Panc1 (cell line): ENCODE measurements at regions not wholly inside any gene's neighbourhood (a gene's known extent, or its start where the extent isn't known, plus 50 kb on each side); places are given as distances from the start of the nearest gene placed in this dataset.

ENCODE experiments used
- ATAC-seq: fragments of 200-7000 bp; cut with Tn5 transposase; 2 replicates; pipeline ENCODE4 v1.9.1; 2020; ENCODE audit warnings: mild to moderate bottlenecking, moderate library complexity
- BruUV-seq: library from RNA; stranded (reverse); fragments of 400-500 nt; replicated peaks from 2 replicates; lab custom pipeline; 2021; lab: Mats Ljungman, UMichigan
- CTCF ChIA-PET: fragments of 300-600 bp; sonication (Branson Sonifier 250); formaldehyde crosslinking; loops from one replicate; lab custom pipeline; 2022; ENCODE audit warnings: antibody characterized with exemption; lab: Charles Lee
- POLR2A ChIA-PET: fragments of 300-600 bp; sonication (Branson Sonifier 250); formaldehyde crosslinking; loops from one replicate; lab custom pipeline; 2022; ENCODE audit warnings: antibody characterized with exemption; lab: Charles Lee
- DNase-seq: peaks from one replicate; pipeline ENCODE4 v3.0.0-alpha.2; 2010; ENCODE audit warnings: low read depth, low spot score
- H3K27ac ChIP-seq: 2 replicates; pipeline ENCODE4 v1.5.1; 2011; ENCODE audit warnings: mild to moderate bottlenecking, low read length, inconsistent platforms
- H3K27me3 ChIP-seq: fragments of 200-500 bp; sonication (Bioruptor generic); 2 replicates; pipeline ENCODE4 v1.6.0; 2014; ENCODE audit warnings: low read length, inconsistent platforms; ENCODE audit not compliant: control insufficient read depth, insufficient read depth
- H3K36me3 ChIP-seq: fragments of 200-500 bp; sonication (Bioruptor generic); 2 replicates; pipeline ENCODE4 v1.5.1; 2014; ENCODE audit warnings: inconsistent platforms, mild to moderate bottlenecking, low read length, moderate library complexity; ENCODE audit not compliant: control insufficient read depth, insufficient read depth
- H3K4me1 ChIP-seq: 2 replicates; pipeline ENCODE4 v1.5.1; 2011; ENCODE audit warnings: inconsistent platforms, mild to moderate bottlenecking, low read length, moderate library complexity; ENCODE audit not compliant: control insufficient read depth, insufficient read depth
- H3K4me3 ChIP-seq, 2 experiments: 2 replicates each; pipeline ENCODE4 v1.5.1; 2011 to 2012; ENCODE audit warnings: low read depth in 2 of 2, low read length in 2 of 2, mild to moderate bottlenecking in 2 of 2, inconsistent platforms in 1 of 2, moderate library complexity in 1 of 2
- H3K9me3 ChIP-seq: fragments of 200-500 bp; sonication (Bioruptor generic); 2 replicates; pipeline ENCODE4 v1.5.1; 2014; ENCODE audit warnings: low read depth, mild to moderate bottlenecking, inconsistent platforms, low read length, moderate library complexity; ENCODE audit not compliant: control insufficient read depth, insufficient read depth
- CTCF ChIP-seq: fragments of 450-650 bp; IDR thresholded peaks from 2 replicates; pipeline ENCODE4 v1.5.1; 2017; ENCODE audit warnings: mild to moderate bottlenecking
- POLR2AphosphoS5 ChIP-seq: IDR thresholded peaks from 2 replicates; pipeline ENCODE4 v1.6.1; 2012; ENCODE audit warnings: mild to moderate bottlenecking, low read depth, low read length, moderate library complexity
- SIN3A ChIP-seq: IDR thresholded peaks from 2 replicates; pipeline ENCODE4 v1.6.1; 2012; ENCODE audit warnings: low read depth, mild to moderate bottlenecking, low read length, moderate library complexity, borderline replicate concordance; ENCODE audit not compliant: insufficient read depth
- TCF7L2 ChIP-seq: IDR thresholded peaks from 2 replicates; pipeline ENCODE4 v1.6.1; 2011; ENCODE audit warnings: mild to moderate bottlenecking, low read depth, low read length, inconsistent platforms
- in situ Hi-C: cut with HindIII; loops from 2 replicates; pipeline ENCODE4 v1.10.0; 2016; ENCODE audit warnings: low sequenced_read_pairs, low pct_unique_long_range_greater_than_20kb
- intact Hi-C: fragments of 100-400 bp; cut with micrococcal nuclease; formaldehyde crosslinking; loops from one replicate; pipeline ENCODE4 v1.10.0; 2022; ENCODE audit not compliant: unreplicated experiment
- TF ChIP-seq, protein P1 (sequence below), 2 experiments: IDR thresholded peaks; 2 replicates each; pipeline ENCODE4 v1.6.1; 2011 to 2012; ENCODE audit warnings: low read depth in 2 of 2, control low read depth in 1 of 2, low read length in 1 of 2, mild to moderate bottlenecking in 1 of 2, moderate library complexity in 1 of 2; ENCODE audit not compliant: insufficient read depth in 1 of 2

- Histone ChIP-seq H3K4me1 (no peaks in the 10 kb centered on the region), H3K27ac (no peak overlapping the region), H3K27me3 (no peaks in the 10 kb centered on the region), H3K9me3 (no peaks in the 10 kb centered on the region), H3K36me3 (no peaks in the 10 kb centered on the region), H3K4me3 (no peak overlapping the region)
- ChIA-PET POLR2A (no interaction called here), CTCF (no interaction called here)
- no TSS peak for BruUV-seq
- no peak for DNase-seq
- ATAC-seq: no peak
- intact Hi-C loops: no loop called here
- TF ChIP-seq TCF7L2: no peak
- no peak for TF ChIP-seq CTCF
- TF ChIP-seq POLR2AphosphoS5: no peak
- TF ChIP-seq, protein P1, sequence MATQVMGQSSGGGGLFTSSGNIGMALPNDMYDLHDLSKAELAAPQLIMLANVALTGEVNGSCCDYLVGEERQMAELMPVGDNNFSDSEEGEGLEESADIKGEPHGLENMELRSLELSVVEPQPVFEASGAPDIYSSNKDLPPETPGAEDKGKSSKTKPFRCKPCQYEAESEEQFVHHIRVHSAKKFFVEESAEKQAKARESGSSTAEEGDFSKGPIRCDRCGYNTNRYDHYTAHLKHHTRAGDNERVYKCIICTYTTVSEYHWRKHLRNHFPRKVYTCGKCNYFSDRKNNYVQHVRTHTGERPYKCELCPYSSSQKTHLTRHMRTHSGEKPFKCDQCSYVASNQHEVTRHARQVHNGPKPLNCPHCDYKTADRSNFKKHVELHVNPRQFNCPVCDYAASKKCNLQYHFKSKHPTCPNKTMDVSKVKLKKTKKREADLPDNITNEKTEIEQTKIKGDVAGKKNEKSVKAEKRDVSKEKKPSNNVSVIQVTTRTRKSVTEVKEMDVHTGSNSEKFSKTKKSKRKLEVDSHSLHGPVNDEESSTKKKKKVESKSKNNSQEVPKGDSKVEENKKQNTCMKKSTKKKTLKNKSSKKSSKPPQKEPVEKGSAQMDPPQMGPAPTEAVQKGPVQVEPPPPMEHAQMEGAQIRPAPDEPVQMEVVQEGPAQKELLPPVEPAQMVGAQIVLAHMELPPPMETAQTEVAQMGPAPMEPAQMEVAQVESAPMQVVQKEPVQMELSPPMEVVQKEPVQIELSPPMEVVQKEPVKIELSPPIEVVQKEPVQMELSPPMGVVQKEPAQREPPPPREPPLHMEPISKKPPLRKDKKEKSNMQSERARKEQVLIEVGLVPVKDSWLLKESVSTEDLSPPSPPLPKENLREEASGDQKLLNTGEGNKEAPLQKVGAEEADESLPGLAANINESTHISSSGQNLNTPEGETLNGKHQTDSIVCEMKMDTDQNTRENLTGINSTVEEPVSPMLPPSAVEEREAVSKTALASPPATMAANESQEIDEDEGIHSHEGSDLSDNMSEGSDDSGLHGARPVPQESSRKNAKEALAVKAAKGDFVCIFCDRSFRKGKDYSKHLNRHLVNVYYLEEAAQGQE (IDR thresholded peaks at IDR 0.05; ENCODE audit: insufficient read depth in 1 of 2, low read depth in 2 of 2, low read length in 1 of 2): no peak
- TF ChIP-seq SIN3A: no peak
- in situ Hi-C loops: no loop called here
These were observed 608.2 kb upstream of the NETO1 start for GRCh38 chr18:73476031-73476430.

- intact Hi-C loops: no loop called here
- ChIA-PET CTCF (no interaction called here), POLR2A (no interaction called here)
- Histone ChIP-seq H3K27ac (no peak overlapping the region), H3K4me1 (no peaks in the 10 kb centered on the region), H3K36me3 (no peaks in the 10 kb centered on the region), H3K9me3 (no peaks in the 10 kb centered on the region), H3K4me3 (no peak overlapping the region), H3K27me3 (no peaks in the 10 kb centered on the region)
- ATAC-seq (no peak), DNase-seq (no peak)
- in situ Hi-C loops: no loop called here
- BruUV-seq: no TSS peak
- no peak for TF ChIP-seq POLR2AphosphoS5
- no peak for TF ChIP-seq SIN3A
- TF ChIP-seq, protein P1 (IDR thresholded peaks at IDR 0.05; ENCODE audit: insufficient read depth in 1 of 2, low read depth in 2 of 2, low read length in 1 of 2): no peak
- TF ChIP-seq CTCF: no peak
- no peak for TF ChIP-seq TCF7L2
These were observed 594.3 kb upstream of the NETO1 start for GRCh38 chr18:73462092-73462491.
